GM12874 (cell line): ENCODE measurements at regions not wholly inside any gene's neighbourhood (a gene's known extent, or its start where the extent isn't known, plus 50 kb on each side); places are given as distances from the start of the nearest gene placed in this dataset.

Source experiments
- CTCF ChIP-seq: IDR thresholded peaks from 2 replicates; pipeline ENCODE4 v1.5.1; 2011; ENCODE audit warnings: low read depth, mild to moderate bottlenecking, control low read depth, low read length, moderate library complexity; ENCODE audit not compliant: insufficient read depth

- TF ChIP-seq CTCF = no peak
These were observed 1173.6 kb downstream of the KCNT2 start for GRCh38 chr1:195434566-195435203.

- no peak for TF ChIP-seq CTCF
These were observed 1177.4 kb downstream of the KCNT2 start for GRCh38 chr1:195430826-195431225.

- no peak for TF ChIP-seq CTCF
These were observed 1179.3 kb downstream of the KCNT2 start for GRCh38 chr1:195428927-195429326.

- TF ChIP-seq CTCF = no peak
These were observed 1192.7 kb downstream of the KCNT2 start for GRCh38 chr1:195415584-195415983.

- TF ChIP-seq CTCF = no peak
These were observed 1213.7 kb downstream of the KCNT2 start for GRCh38 chr1:195394567-195394966.

- no peak for TF ChIP-seq CTCF
These were observed 1232.0 kb downstream of the KCNT2 start for GRCh38 chr1:195376190-195376589.

GRCh38 chr1:195373856-195374255 is 1234.4 kb downstream of the KCNT2 start:
- no peak for TF ChIP-seq CTCF
